ENCODE measurements at regions not wholly inside any gene's neighbourhood (a gene's known extent, or its start where the extent isn't known, plus 50 kb on each side); places are given as distances from the start of the nearest gene placed in this dataset.

GRCh38 chr16:52649870-52650269 is 102.9 kb upstream of the TOX3 start:
- no peak overlapping the region for H3K4me2 ChIP-seq (ENCODE audit: low read length)

GRCh38 chr16:52647588-52647987 is 100.6 kb upstream of the TOX3 start:
- Histone ChIP-seq H3F3A (ENCODE audit: control insufficient read depth, insufficient read depth) (no peaks in the 10 kb centered on the region), H3K9me3 (ENCODE audit: control insufficient read depth, insufficient read depth, low read length) (no peaks in the 10 kb centered on the region), H3K4me3 (ENCODE audit: low read length) (no peak overlapping the region), H3K4me1 (ENCODE audit: control insufficient read depth, low read length) (no peaks in the 10 kb centered on the region), H3K9me2 (replicated peaks; ENCODE audit: control insufficient read depth, low read length) (no peaks in the 10 kb centered on the region), H3K79me2 (ENCODE audit: control insufficient read depth, low read length) (no peaks in the 10 kb centered on the region), H3K27ac (ENCODE audit: low read depth, low read length) (no peak overlapping the region), H3K27me3 (ENCODE audit: control insufficient read depth, low read length) (no peaks in the 10 kb centered on the region), H3K36me3 (ENCODE audit: control insufficient read depth, low read length) (no peaks in the 10 kb centered on the region), H3K4me2 (ENCODE audit: low read length) (no peak overlapping the region), H4K20me1 (ENCODE audit: control insufficient read depth, insufficient read depth, low read depth, low read length) (no peaks in the 10 kb centered on the region)
- TF ChIP-seq EZH2phosphoT487 (IDR thresholded peaks at IDR 0.05; ENCODE audit: borderline replicate concordance, low read length) (no peak), CTCF (IDR thresholded peaks at IDR 0.05; ENCODE audit: low read depth, low read length, poor library complexity, severe bottlenecking) (no peak)

More at GRCh38 chr16:52649870-52650269, 102.9 kb upstream of the TOX3 start:
- H4K20me1 ChIP-seq (ENCODE audit: control insufficient read depth, insufficient read depth, low read depth, low read length), result no peaks in the 10 kb centered on the region
- no peak for TF ChIP-seq EZH2phosphoT487 (IDR thresholded peaks at IDR 0.05; ENCODE audit: borderline replicate concordance, low read length)
- TF ChIP-seq CTCF (IDR thresholded peaks at IDR 0.05; ENCODE audit: low read depth, low read length, poor library complexity, severe bottlenecking), result no peak
- H3F3A ChIP-seq (ENCODE audit: control insufficient read depth, insufficient read depth), result no peaks in the 10 kb centered on the region
- no peak overlapping the region for H3K27ac ChIP-seq (ENCODE audit: low read depth, low read length)
- H3K27me3 ChIP-seq (ENCODE audit: control insufficient read depth, low read length), result no peaks in the 10 kb centered on the region
- no peak overlapping the region for H3K4me3 ChIP-seq (ENCODE audit: low read length)
- no peaks in the 10 kb centered on the region for H3K9me3 ChIP-seq (ENCODE audit: control insufficient read depth, insufficient read depth, low read length)
- H3K4me1 ChIP-seq (ENCODE audit: control insufficient read depth, low read length), result no peaks in the 10 kb centered on the region
- H3K79me2 ChIP-seq (ENCODE audit: control insufficient read depth, low read length), result no peaks in the 10 kb centered on the region
- H3K9me2 ChIP-seq (replicated peaks; ENCODE audit: control insufficient read depth, low read length), result no peaks in the 10 kb centered on the region
- H3K36me3 ChIP-seq (ENCODE audit: control insufficient read depth, low read length), result no peaks in the 10 kb centered on the region

- Histone ChIP-seq H3K9me3 (ENCODE audit: control insufficient read depth, insufficient read depth, low read length) (no peaks in the 10 kb centered on the region), H3F3A (ENCODE audit: control insufficient read depth, insufficient read depth) (no peaks in the 10 kb centered on the region), H3K4me2 (ENCODE audit: low read length) (no peak overlapping the region), H3K79me2 (ENCODE audit: control insufficient read depth, low read length) (no peaks in the 10 kb centered on the region), H3K27me3 (ENCODE audit: control insufficient read depth, low read length) (no peaks in the 10 kb centered on the region), H3K4me3 (ENCODE audit: low read length) (no peak overlapping the region), H3K36me3 (ENCODE audit: control insufficient read depth, low read length) (no peaks in the 10 kb centered on the region), H3K9me2 (replicated peaks; ENCODE audit: control insufficient read depth, low read length) (no peaks in the 10 kb centered on the region), H3K4me1 (ENCODE audit: control insufficient read depth, low read length) (no peaks in the 10 kb centered on the region), H3K27ac (ENCODE audit: low read depth, low read length) (no peak overlapping the region), H4K20me1 (ENCODE audit: control insufficient read depth, insufficient read depth, low read depth, low read length) (no peaks in the 10 kb centered on the region)
- TF ChIP-seq CTCF (IDR thresholded peaks at IDR 0.05; ENCODE audit: low read depth, low read length, poor library complexity, severe bottlenecking) (no peak), EZH2phosphoT487 (IDR thresholded peaks at IDR 0.05; ENCODE audit: borderline replicate concordance, low read length) (no peak)
Observed at GRCh38 chr16:52643006-52643405, 96.1 kb upstream of the TOX3 start.

GRCh38 chr16:52634528-52634927 is 87.6 kb upstream of the TOX3 start:
- Histone ChIP-seq H3K27ac (ENCODE audit: low read depth, low read length) (no peak overlapping the region), H3K4me1 (ENCODE audit: control insufficient read depth, low read length) (no peaks in the 10 kb centered on the region), H3K9me3 (ENCODE audit: control insufficient read depth, insufficient read depth, low read length) (no peaks in the 10 kb centered on the region; the same call in none of the 2 replicates), H3K4me2 (ENCODE audit: low read length) (no peak overlapping the region), H3K4me3 (ENCODE audit: low read length) (no peak overlapping the region), H3F3A (ENCODE audit: control insufficient read depth, insufficient read depth) (no peaks in the 10 kb centered on the region), H3K36me3 (ENCODE audit: control insufficient read depth, low read length) (no peaks in the 10 kb centered on the region), H3K79me2 (ENCODE audit: control insufficient read depth, low read length) (no peaks in the 10 kb centered on the region), H3K9me2 (replicated peaks; ENCODE audit: control insufficient read depth, low read length) (no peaks in the 10 kb centered on the region), H4K20me1 (ENCODE audit: control insufficient read depth, insufficient read depth, low read depth, low read length) (no peaks in the 10 kb centered on the region), H3K27me3 (ENCODE audit: control insufficient read depth, low read length) (no peaks in the 10 kb centered on the region)
- no peak for TF ChIP-seq CTCF (IDR thresholded peaks at IDR 0.05; ENCODE audit: low read depth, low read length, poor library complexity, severe bottlenecking)
- no peak for TF ChIP-seq EZH2phosphoT487 (IDR thresholded peaks at IDR 0.05; ENCODE audit: borderline replicate concordance, low read length)
